DOHH2 (cell line): ENCODE measurements at regions not wholly inside any gene's neighbourhood (a gene's known extent, or its start where the extent isn't known, plus 50 kb on each side); places are given as distances from the start of the nearest gene placed in this dataset.

ENCODE experiments used
- EZH2phosphoT487 ChIP-seq: fragments of 200-600 bp; sonication (generic); IDR thresholded peaks from 2 replicates; pipeline ENCODE4 v1.6.1; 2017; ENCODE audit warnings: borderline replicate concordance, mild to moderate bottlenecking, antibody characterized with exemption, low read length, moderate library complexity, mixed read lengths
- TF ChIP-seq, protein P1 (sequence below): fragments of 200-600 bp; sonication (generic); IDR thresholded peaks from one replicate; pipeline ENCODE4 v1.5.1; 2014; ENCODE audit warnings: antibody characterized with exemption, mild to moderate bottlenecking, low read depth, low read length; ENCODE audit not compliant: poor library complexity, severe bottlenecking

DNA sequence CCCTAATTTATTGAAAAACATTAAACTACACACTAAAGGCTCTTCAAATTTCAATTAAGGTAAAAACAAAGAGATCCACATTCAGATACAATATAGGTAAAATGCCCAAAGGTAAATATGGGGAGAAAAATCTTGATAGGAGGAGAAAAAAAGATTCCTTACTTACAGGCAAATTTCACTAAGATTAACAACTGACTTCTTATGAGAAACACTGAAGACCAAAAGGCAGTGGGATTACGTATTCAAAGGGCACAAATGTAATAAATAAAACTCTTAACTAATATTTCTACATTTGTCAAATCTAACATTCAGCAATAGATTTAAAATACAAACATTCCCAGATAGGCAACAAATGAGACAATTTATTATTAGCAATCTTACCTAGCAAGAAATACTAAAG is 829.3 kb downstream of the SH3BGRL start:
- TF ChIP-seq, protein P1, sequence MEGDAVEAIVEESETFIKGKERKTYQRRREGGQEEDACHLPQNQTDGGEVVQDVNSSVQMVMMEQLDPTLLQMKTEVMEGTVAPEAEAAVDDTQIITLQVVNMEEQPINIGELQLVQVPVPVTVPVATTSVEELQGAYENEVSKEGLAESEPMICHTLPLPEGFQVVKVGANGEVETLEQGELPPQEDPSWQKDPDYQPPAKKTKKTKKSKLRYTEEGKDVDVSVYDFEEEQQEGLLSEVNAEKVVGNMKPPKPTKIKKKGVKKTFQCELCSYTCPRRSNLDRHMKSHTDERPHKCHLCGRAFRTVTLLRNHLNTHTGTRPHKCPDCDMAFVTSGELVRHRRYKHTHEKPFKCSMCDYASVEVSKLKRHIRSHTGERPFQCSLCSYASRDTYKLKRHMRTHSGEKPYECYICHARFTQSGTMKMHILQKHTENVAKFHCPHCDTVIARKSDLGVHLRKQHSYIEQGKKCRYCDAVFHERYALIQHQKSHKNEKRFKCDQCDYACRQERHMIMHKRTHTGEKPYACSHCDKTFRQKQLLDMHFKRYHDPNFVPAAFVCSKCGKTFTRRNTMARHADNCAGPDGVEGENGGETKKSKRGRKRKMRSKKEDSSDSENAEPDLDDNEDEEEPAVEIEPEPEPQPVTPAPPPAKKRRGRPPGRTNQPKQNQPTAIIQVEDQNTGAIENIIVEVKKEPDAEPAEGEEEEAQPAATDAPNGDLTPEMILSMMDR, result no peak
- no peak for TF ChIP-seq EZH2phosphoT487
